ENCODE measurements at regions not wholly inside any gene's neighbourhood (a gene's known extent, or its start where the extent isn't known, plus 50 kb on each side); places are given as distances from the start of the nearest gene placed in this dataset.

GRCh38 chr4:24103434-24104157 lies 213.7 kb upstream of the PPARGC1A start:
- H3K36me3 ChIP-seq, result no peaks in the 10 kb centered on the region
- intact Hi-C loops (cut with DNase I; ENCODE audit: low total_unique reads), result no loop called here
- no peak overlapping the region for H3K27ac ChIP-seq
- no peak for TF ChIP-seq CTCF (IDR thresholded peaks at IDR 0.05)
- TF ChIP-seq POLR2A (IDR thresholded peaks at IDR 0.05), result no peak
- no peak for TF ChIP-seq POLR2AphosphoS5 (IDR thresholded peaks at IDR 0.05)
- DNase-seq (ENCODE audit: low spot score in 2 of 2), result no peak
- H3K9me3 ChIP-seq, result no peaks in the 10 kb centered on the region
- H3K4me3 ChIP-seq, result no peak overlapping the region
- H3K4me1 ChIP-seq, result no peaks in the 10 kb centered on the region
- no peaks in the 10 kb centered on the region for H3K27me3 ChIP-seq

GRCh38 chr4:24102621-24103020 lies 212.8 kb upstream of the PPARGC1A start:
- intact Hi-C loops (cut with DNase I; ENCODE audit: low total_unique reads), result no loop called here

GRCh38 chr4:24096603-24097002 lies 206.8 kb upstream of the PPARGC1A start:
- Histone ChIP-seq H3K4me3 (no peak overlapping the region), H3K27me3 (no peaks in the 10 kb centered on the region), H3K4me1 (no peaks in the 10 kb centered on the region), H3K9me3 (no peaks in the 10 kb centered on the region), H3K27ac (no peak overlapping the region), H3K36me3 (no peaks in the 10 kb centered on the region)
- no peak for DNase-seq (ENCODE audit: low spot score in 2 of 2)
- TF ChIP-seq CTCF (IDR thresholded peaks at IDR 0.05), result no peak
- TF ChIP-seq POLR2AphosphoS5 (IDR thresholded peaks at IDR 0.05), result no peak
- TF ChIP-seq POLR2A (IDR thresholded peaks at IDR 0.05), result no peak
- intact Hi-C loops (cut with DNase I; ENCODE audit: low total_unique reads), result no loop called here

More at GRCh38 chr4:24102621-24103020, 212.8 kb upstream of the PPARGC1A start:
- Histone ChIP-seq H3K27me3 (no peaks in the 10 kb centered on the region), H3K27ac (no peak overlapping the region), H3K9me3 (no peaks in the 10 kb centered on the region), H3K4me1 (no peaks in the 10 kb centered on the region), H3K36me3 (no peaks in the 10 kb centered on the region), H3K4me3 (no peak overlapping the region)
- no peak for TF ChIP-seq CTCF (IDR thresholded peaks at IDR 0.05)
- no peak for DNase-seq (ENCODE audit: low spot score in 2 of 2)

GRCh38 chr4:24094726-24095125 lies 204.9 kb upstream of the PPARGC1A start:
- H3K4me1 ChIP-seq, result no peaks in the 10 kb centered on the region
- no peak overlapping the region for H3K4me3 ChIP-seq
- H3K27me3 ChIP-seq, result no peaks in the 10 kb centered on the region
- intact Hi-C loops (cut with DNase I; ENCODE audit: low total_unique reads), result no loop called here
- H3K27ac ChIP-seq, result no peak overlapping the region
- H3K9me3 ChIP-seq, result no peaks in the 10 kb centered on the region
- DNase-seq (ENCODE audit: low spot score in 2 of 2), result no peak
- no peak for TF ChIP-seq POLR2A (IDR thresholded peaks at IDR 0.05)
- no peaks in the 10 kb centered on the region for H3K36me3 ChIP-seq

GRCh38 chr4:24093446-24093845 lies 203.6 kb upstream of the PPARGC1A start:
- intact Hi-C loops (cut with DNase I; ENCODE audit: low total_unique reads), result no loop called here
- H3K27me3 ChIP-seq, result no peaks in the 10 kb centered on the region
- H3K36me3 ChIP-seq, result no peaks in the 10 kb centered on the region
- H3K4me1 ChIP-seq, result no peaks in the 10 kb centered on the region
- H3K4me3 ChIP-seq, result no peak overlapping the region
- TF ChIP-seq CTCF (IDR thresholded peaks at IDR 0.05) (no peak), POLR2AphosphoS5 (IDR thresholded peaks at IDR 0.05) (no peak), POLR2A (IDR thresholded peaks at IDR 0.05) (no peak)
- no peak for DNase-seq (ENCODE audit: low spot score in 2 of 2)
- H3K9me3 ChIP-seq, result no peaks in the 10 kb centered on the region
- H3K27ac ChIP-seq, result no peak overlapping the region
